ENCODE measurements at regions not wholly inside any gene's neighbourhood (a gene's known extent, or its start where the extent isn't known, plus 50 kb on each side); places are given as distances from the start of the nearest gene placed in this dataset.

- H2BK5ac ChIP-seq (ENCODE audit: low read length): no peak overlapping the region
- H3K4me1 ChIP-seq (ENCODE audit: control insufficient read depth in 2 of 2, insufficient read depth in 1 of 2, low read depth in 1 of 2, low read length in 2 of 2): no peaks in the 10 kb centered on the region
- H2AFZ ChIP-seq (ENCODE audit: low read length): no peak overlapping the region
- no peak overlapping the region for H3K4me3 ChIP-seq (ENCODE audit: low read length in 2 of 2)
- no peak for DNase-seq (ENCODE audit: low spot score)
- no peaks in the 10 kb centered on the region for H3K27me3 ChIP-seq (ENCODE audit: control insufficient read depth in 3 of 3, insufficient read depth in 3 of 3, low read depth in 1 of 3, low read length in 3 of 3)
- H4K8ac ChIP-seq (ENCODE audit: low read depth, low read length): no peak overlapping the region
- no peak overlapping the region for H3K18ac ChIP-seq (ENCODE audit: low read length)
- no peak overlapping the region for H2AK5ac ChIP-seq (ENCODE audit: low read depth, low read length)
- WGBS, 2 donors (ENCODE audit: extremely low coverage in 2 of 2, insufficient read length in 2 of 2, insufficient replicate concordance in 1 of 2): no CpG with 5 or more reads among the region's 2 CpGs
- H2BK12ac ChIP-seq (ENCODE audit: low read length): no peak overlapping the region
- H3K79me1 ChIP-seq (ENCODE audit: low read depth, low read length): no peaks in the 10 kb centered on the region
- no peaks in the 10 kb centered on the region for H3K36me3 ChIP-seq (replicated peaks in 1 of 2; ENCODE audit: control insufficient read depth in 2 of 2, insufficient read depth in 2 of 2, low read length in 2 of 2)
- H3K23ac ChIP-seq (ENCODE audit: low read depth, low read length, poor library complexity): no peak overlapping the region
- no peak overlapping the region for H2BK15ac ChIP-seq (ENCODE audit: low read length)
- H3K14ac ChIP-seq (ENCODE audit: low read length): no peak overlapping the region
- H2BK120ac ChIP-seq (ENCODE audit: low read depth, low read length): no peak overlapping the region
- H3K9ac ChIP-seq (ENCODE audit: low read depth, low read length, poor library complexity): no peak overlapping the region
- no peak overlapping the region for H3K4ac ChIP-seq (ENCODE audit: low read length)
- H4K91ac ChIP-seq (ENCODE audit: low read depth, low read length, poor library complexity): no peak overlapping the region
- H3K27ac ChIP-seq (replicated peaks; ENCODE audit: low read length): no peak overlapping the region
- H3K4me2 ChIP-seq (ENCODE audit: insufficient read depth, low read length, poor library complexity, severe bottlenecking): no peak overlapping the region
- H3K9me3 ChIP-seq (replicated peaks in 1 of 2; ENCODE audit: control insufficient read depth in 2 of 2, insufficient read depth in 1 of 2, low read depth in 1 of 2, low read length in 2 of 2): no peaks in the 10 kb centered on the region
Measured at GRCh38 chr13:85900521-85900920, 101.3 kb upstream of the SLITRK6 start.

GRCh38 chr13:85896516-85897450 is 97.6 kb upstream of the SLITRK6 start:
- no peaks in the 10 kb centered on the region for H3K36me3 ChIP-seq (replicated peaks in 1 of 2; ENCODE audit: control insufficient read depth in 2 of 2, insufficient read depth in 2 of 2, low read length in 2 of 2)
- no peak overlapping the region for H4K8ac ChIP-seq (ENCODE audit: low read depth, low read length)
- H3K79me1 ChIP-seq (ENCODE audit: low read depth, low read length): no peaks in the 10 kb centered on the region
- H2BK12ac ChIP-seq (ENCODE audit: low read length): no peak overlapping the region
- no peak overlapping the region for H3K4me3 ChIP-seq (ENCODE audit: low read length in 2 of 2)
- H2AK5ac ChIP-seq (ENCODE audit: low read depth, low read length): no peak overlapping the region
- no peaks in the 10 kb centered on the region for H3K4me1 ChIP-seq (ENCODE audit: control insufficient read depth in 2 of 2, insufficient read depth in 1 of 2, low read depth in 1 of 2, low read length in 2 of 2)
- no CpG with 5 or more reads among the region's 3 CpGs for WGBS, 2 donors (ENCODE audit: extremely low coverage in 2 of 2, insufficient read length in 2 of 2, insufficient replicate concordance in 1 of 2)
- H3K14ac ChIP-seq (ENCODE audit: low read length): no peak overlapping the region
- no peak overlapping the region for H3K4ac ChIP-seq (ENCODE audit: low read length)
- no peaks in the 10 kb centered on the region for H3K27me3 ChIP-seq (ENCODE audit: control insufficient read depth in 3 of 3, insufficient read depth in 3 of 3, low read depth in 1 of 3, low read length in 3 of 3)
- no peak overlapping the region for H2BK15ac ChIP-seq (ENCODE audit: low read length)
- no peak overlapping the region for H2BK120ac ChIP-seq (ENCODE audit: low read depth, low read length)
- H4K91ac ChIP-seq (ENCODE audit: low read depth, low read length, poor library complexity): no peak overlapping the region
- peak overlapping the region; percentile 41 for H3K18ac ChIP-seq (ENCODE audit: low read length)
- no peak overlapping the region for H3K27ac ChIP-seq (replicated peaks; ENCODE audit: low read length)
- no peaks in the 10 kb centered on the region for H3K9me3 ChIP-seq (replicated peaks in 1 of 2; ENCODE audit: control insufficient read depth in 2 of 2, insufficient read depth in 1 of 2, low read depth in 1 of 2, low read length in 2 of 2)
- DNase-seq (ENCODE audit: low spot score): no peak
- H2BK5ac ChIP-seq (ENCODE audit: low read length): no peak overlapping the region
- H2AFZ ChIP-seq (ENCODE audit: low read length): peak overlapping the region; percentile 46
- H3K4me2 ChIP-seq (ENCODE audit: insufficient read depth, low read length, poor library complexity, severe bottlenecking): no peak overlapping the region
- peak overlapping the region; percentile 43 for H3K23ac ChIP-seq (ENCODE audit: low read depth, low read length, poor library complexity)
- no peak overlapping the region for H3K9ac ChIP-seq (ENCODE audit: low read depth, low read length, poor library complexity)

GRCh38 chr13:85887406-85887805 is 88.2 kb upstream of the SLITRK6 start:
- Histone ChIP-seq H4K8ac (ENCODE audit: low read depth, low read length) (no peak overlapping the region), H2BK12ac (ENCODE audit: low read length) (no peak overlapping the region), H3K23ac (ENCODE audit: low read depth, low read length, poor library complexity) (no peak overlapping the region), H3K14ac (ENCODE audit: low read length) (no peak overlapping the region), H2BK5ac (ENCODE audit: low read length) (no peak overlapping the region), H3K79me1 (ENCODE audit: low read depth, low read length) (no peaks in the 10 kb centered on the region), H3K18ac (ENCODE audit: low read length) (no peak overlapping the region), H3K36me3 (replicated peaks in 1 of 2; ENCODE audit: control insufficient read depth in 2 of 2, insufficient read depth in 2 of 2, low read length in 2 of 2) (no peaks in the 10 kb centered on the region), H2BK120ac (ENCODE audit: low read depth, low read length) (no peak overlapping the region), H3K4me3 (ENCODE audit: low read length in 2 of 2) (no peak overlapping the region), H2AFZ (ENCODE audit: low read length) (no peak overlapping the region), H3K27me3 (ENCODE audit: control insufficient read depth in 3 of 3, insufficient read depth in 3 of 3, low read depth in 1 of 3, low read length in 3 of 3) (no peaks in the 10 kb centered on the region), H3K4ac (ENCODE audit: low read length) (no peak overlapping the region), H3K27ac (replicated peaks; ENCODE audit: low read length) (no peak overlapping the region), H4K91ac (ENCODE audit: low read depth, low read length, poor library complexity) (no peak overlapping the region), H3K9me3 (replicated peaks in 1 of 2; ENCODE audit: control insufficient read depth in 2 of 2, insufficient read depth in 1 of 2, low read depth in 1 of 2, low read length in 2 of 2) (no peaks in the 10 kb centered on the region), H2AK5ac (ENCODE audit: low read depth, low read length) (no peak overlapping the region), H3K9ac (ENCODE audit: low read depth, low read length, poor library complexity) (no peak overlapping the region), H3K4me2 (ENCODE audit: insufficient read depth, low read length, poor library complexity, severe bottlenecking) (no peak overlapping the region), H2BK15ac (ENCODE audit: low read length) (no peak overlapping the region), H3K4me1 (ENCODE audit: control insufficient read depth in 2 of 2, insufficient read depth in 1 of 2, low read depth in 1 of 2, low read length in 2 of 2) (no peaks in the 10 kb centered on the region)
- no peak for DNase-seq (ENCODE audit: low spot score)
- WGBS, 2 donors (ENCODE audit: extremely low coverage in 2 of 2, insufficient read length in 2 of 2, insufficient replicate concordance in 1 of 2): no CpG with 5 or more reads among the region's 1 CpG

- H3K23ac ChIP-seq (ENCODE audit: low read depth, low read length, poor library complexity): no peak overlapping the region
- WGBS, 2 donors (ENCODE audit: extremely low coverage in 2 of 2, insufficient read length in 2 of 2, insufficient replicate concordance in 1 of 2): no CpG with 5 or more reads among the region's 2 CpGs
- no peak overlapping the region for H3K14ac ChIP-seq (ENCODE audit: low read length)
Measured at GRCh38 chr13:85879014-85879413, 79.8 kb upstream of the SLITRK6 start.

More at GRCh38 chr13:85879014-85879413, 79.8 kb upstream of the SLITRK6 start:
- Histone ChIP-seq H3K18ac (ENCODE audit: low read length) (no peak overlapping the region), H2BK5ac (ENCODE audit: low read length) (no peak overlapping the region), H2AK5ac (ENCODE audit: low read depth, low read length) (no peak overlapping the region), H3K4me1 (ENCODE audit: control insufficient read depth in 2 of 2, insufficient read depth in 1 of 2, low read depth in 1 of 2, low read length in 2 of 2) (no peaks in the 10 kb centered on the region), H3K36me3 (replicated peaks in 1 of 2; ENCODE audit: control insufficient read depth in 2 of 2, insufficient read depth in 2 of 2, low read length in 2 of 2) (no peaks in the 10 kb centered on the region), H3K27ac (replicated peaks; ENCODE audit: low read length) (no peak overlapping the region), H2AFZ (ENCODE audit: low read length) (no peak overlapping the region), H3K9me3 (replicated peaks in 1 of 2; ENCODE audit: control insufficient read depth in 2 of 2, insufficient read depth in 1 of 2, low read depth in 1 of 2, low read length in 2 of 2) (no peaks in the 10 kb centered on the region), H3K79me1 (ENCODE audit: low read depth, low read length) (no peaks in the 10 kb centered on the region), H3K4me3 (ENCODE audit: low read length in 2 of 2) (no peak overlapping the region), H2BK15ac (ENCODE audit: low read length) (no peak overlapping the region), H3K4me2 (ENCODE audit: insufficient read depth, low read length, poor library complexity, severe bottlenecking) (no peak overlapping the region), H2BK12ac (ENCODE audit: low read length) (no peak overlapping the region), H3K4ac (ENCODE audit: low read length) (no peak overlapping the region), H2BK120ac (ENCODE audit: low read depth, low read length) (no peak overlapping the region), H4K8ac (ENCODE audit: low read depth, low read length) (no peak overlapping the region), H3K27me3 (ENCODE audit: control insufficient read depth in 3 of 3, insufficient read depth in 3 of 3, low read depth in 1 of 3, low read length in 3 of 3) (no peaks in the 10 kb centered on the region), H3K9ac (ENCODE audit: low read depth, low read length, poor library complexity) (no peak overlapping the region), H4K91ac (ENCODE audit: low read depth, low read length, poor library complexity) (no peak overlapping the region)
- DNase-seq (ENCODE audit: low spot score): no peak
